ENCODE measurements at regions not wholly inside any gene's neighbourhood (a gene's known extent, or its start where the extent isn't known, plus 50 kb on each side); places are given as distances from the start of the nearest gene placed in this dataset.

DNA sequence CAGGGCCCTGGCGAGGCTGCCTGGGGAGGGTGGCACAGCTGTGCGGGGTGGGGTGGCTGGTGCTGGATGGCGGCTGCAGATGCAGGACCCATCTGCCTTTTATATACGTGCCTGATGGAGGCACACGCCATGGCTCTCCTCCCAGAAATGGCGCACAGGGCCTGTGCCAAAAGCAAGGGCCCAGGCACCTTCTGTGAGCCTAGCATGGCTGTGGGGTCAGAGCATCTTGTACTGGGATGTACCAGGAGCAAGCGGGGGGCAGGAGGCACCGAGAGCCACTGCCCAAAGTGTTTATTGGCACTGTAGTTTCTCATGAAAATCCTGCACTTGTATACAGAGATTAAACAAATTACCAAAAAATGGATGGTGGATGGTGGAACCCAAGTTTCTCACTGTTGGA lies 724.1 kb downstream of the GALR1 start:
- no peak for ATAC-seq
- no peak for TF ChIP-seq ZC3H10 (CRISPR knock-in tag; IDR thresholded peaks at IDR 0.05)
- TF ChIP-seq ZNF70 (CRISPR knock-in tag; IDR thresholded peaks at IDR 0.05): no peak
- no peak for TF ChIP-seq OSR1 (CRISPR knock-in tag; IDR thresholded peaks at IDR 0.05)
- no peak for TF ChIP-seq SNAI2 (CRISPR knock-in tag; IDR thresholded peaks at IDR 0.05)
- TF ChIP-seq TOX (CRISPR knock-in tag; IDR thresholded peaks at IDR 0.05; ENCODE audit: borderline replicate concordance): no peak
- TF ChIP-seq GLIS3 (CRISPR knock-in tag; IDR thresholded peaks at IDR 0.05): no peak
- no peak for TF ChIP-seq PPARA (CRISPR knock-in tag; IDR thresholded peaks at IDR 0.05; ENCODE audit: borderline replicate concordance)
- TF ChIP-seq POU6F1 (CRISPR knock-in tag; IDR thresholded peaks at IDR 0.05; ENCODE audit: borderline replicate concordance, low read depth): no peak
- TF ChIP-seq CSDC2 (CRISPR knock-in tag; IDR thresholded peaks at IDR 0.05): no peak
- TF ChIP-seq ZNF565 (CRISPR knock-in tag; conservative IDR thresholded peaks at IDR 0.05; ENCODE audit: low read depth): no peak
- TF ChIP-seq ESRRG (CRISPR knock-in tag; IDR thresholded peaks at IDR 0.05): no peak
- no peak for TF ChIP-seq ZFP3 (CRISPR knock-in tag; IDR thresholded peaks at IDR 0.05)
- no peak for TF ChIP-seq ISL1 (CRISPR knock-in tag; IDR thresholded peaks at IDR 0.05)
- no peak for TF ChIP-seq RARB (CRISPR knock-in tag; IDR thresholded peaks at IDR 0.05)
- TF ChIP-seq, protein P1, sequence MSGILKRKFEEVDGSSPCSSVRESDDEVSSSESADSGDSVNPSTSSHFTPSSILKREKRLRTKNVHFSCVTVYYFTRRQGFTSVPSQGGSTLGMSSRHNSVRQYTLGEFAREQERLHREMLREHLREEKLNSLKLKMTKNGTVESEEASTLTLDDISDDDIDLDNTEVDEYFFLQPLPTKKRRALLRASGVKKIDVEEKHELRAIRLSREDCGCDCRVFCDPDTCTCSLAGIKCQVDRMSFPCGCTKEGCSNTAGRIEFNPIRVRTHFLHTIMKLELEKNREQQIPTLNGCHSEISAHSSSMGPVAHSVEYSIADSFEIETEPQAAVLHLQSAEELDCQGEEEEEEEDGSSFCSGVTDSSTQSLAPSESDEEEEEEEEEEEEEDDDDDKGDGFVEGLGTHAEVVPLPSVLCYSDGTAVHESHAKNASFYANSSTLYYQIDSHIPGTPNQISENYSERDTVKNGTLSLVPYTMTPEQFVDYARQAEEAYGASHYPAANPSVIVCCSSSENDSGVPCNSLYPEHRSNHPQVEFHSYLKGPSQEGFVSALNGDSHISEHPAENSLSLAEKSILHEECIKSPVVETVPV (CRISPR knock-in tag; IDR thresholded peaks at IDR 0.05): no peak
- TF ChIP-seq, protein P2, sequence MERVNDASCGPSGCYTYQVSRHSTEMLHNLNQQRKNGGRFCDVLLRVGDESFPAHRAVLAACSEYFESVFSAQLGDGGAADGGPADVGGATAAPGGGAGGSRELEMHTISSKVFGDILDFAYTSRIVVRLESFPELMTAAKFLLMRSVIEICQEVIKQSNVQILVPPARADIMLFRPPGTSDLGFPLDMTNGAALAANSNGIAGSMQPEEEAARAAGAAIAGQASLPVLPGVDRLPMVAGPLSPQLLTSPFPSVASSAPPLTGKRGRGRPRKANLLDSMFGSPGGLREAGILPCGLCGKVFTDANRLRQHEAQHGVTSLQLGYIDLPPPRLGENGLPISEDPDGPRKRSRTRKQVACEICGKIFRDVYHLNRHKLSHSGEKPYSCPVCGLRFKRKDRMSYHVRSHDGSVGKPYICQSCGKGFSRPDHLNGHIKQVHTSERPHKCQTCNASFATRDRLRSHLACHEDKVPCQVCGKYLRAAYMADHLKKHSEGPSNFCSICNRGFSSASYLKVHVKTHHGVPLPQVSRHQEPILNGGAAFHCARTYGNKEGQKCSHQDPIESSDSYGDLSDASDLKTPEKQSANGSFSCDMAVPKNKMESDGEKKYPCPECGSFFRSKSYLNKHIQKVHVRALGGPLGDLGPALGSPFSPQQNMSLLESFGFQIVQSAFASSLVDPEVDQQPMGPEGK (CRISPR knock-in tag; IDR thresholded peaks at IDR 0.05; ENCODE audit: borderline replicate concordance): no peak
- TF ChIP-seq ARNTL (CRISPR knock-in tag; IDR thresholded peaks at IDR 0.05; ENCODE audit: borderline replicate concordance, low read depth): no peak
- no peak for TF ChIP-seq CREB5 (CRISPR knock-in tag; IDR thresholded peaks at IDR 0.05; ENCODE audit: low read depth)
- TF ChIP-seq TCF4 (CRISPR knock-in tag; IDR thresholded peaks at IDR 0.05; ENCODE audit: borderline replicate concordance): no peak

DNA sequence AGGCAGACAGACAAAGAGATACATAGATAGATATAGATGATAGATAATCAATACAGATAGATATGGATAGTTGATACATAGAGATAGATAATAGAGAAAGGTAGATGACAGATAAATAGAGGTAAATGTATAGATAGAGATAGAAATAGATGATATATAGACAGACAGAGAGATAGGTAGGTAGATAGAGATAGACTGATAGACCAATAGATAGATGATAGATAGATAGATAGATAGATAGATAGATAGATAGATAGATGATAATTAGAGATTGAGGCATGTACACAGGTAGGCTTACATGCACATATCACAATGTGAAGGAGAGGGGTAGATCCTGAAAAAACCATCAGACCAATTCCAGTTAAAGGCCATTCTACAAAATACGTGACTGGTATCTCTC lies 724.7 kb downstream of the GALR1 start:
- no peak for ATAC-seq
- no peak for TF ChIP-seq ARNTL (CRISPR knock-in tag; IDR thresholded peaks at IDR 0.05; ENCODE audit: borderline replicate concordance, low read depth)

DNA sequence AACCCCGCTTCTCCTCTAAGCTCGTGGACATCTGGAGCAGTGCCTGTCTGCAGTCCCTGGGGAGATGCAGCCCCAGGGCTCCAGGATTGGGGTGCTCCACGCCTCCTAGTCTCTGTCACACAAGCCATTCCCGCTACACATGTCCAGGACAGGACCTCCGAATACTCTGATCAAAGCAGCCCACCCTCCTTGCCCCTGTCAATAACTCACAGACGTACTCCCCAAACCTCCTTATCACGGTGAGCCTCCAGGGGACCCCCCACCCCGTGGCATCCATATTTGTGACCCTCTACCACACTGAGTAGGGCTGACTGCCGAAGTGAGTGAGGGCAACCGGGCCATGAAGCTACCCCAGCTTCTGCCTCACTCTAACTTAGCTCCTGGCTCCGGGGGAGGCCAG lies 727.7 kb downstream of the GALR1 start:
- ATAC-seq: no peak
- no peak for TF ChIP-seq ZNF8 (CRISPR knock-in tag; IDR thresholded peaks at IDR 0.05)
- TF ChIP-seq GLIS3 (CRISPR knock-in tag; IDR thresholded peaks at IDR 0.05): no peak
- no peak for TF ChIP-seq POU6F1 (CRISPR knock-in tag; IDR thresholded peaks at IDR 0.05; ENCODE audit: borderline replicate concordance, low read depth)
- no peak for TF ChIP-seq ZNF70 (CRISPR knock-in tag; IDR thresholded peaks at IDR 0.05)
- TF ChIP-seq SNAI2 (CRISPR knock-in tag; IDR thresholded peaks at IDR 0.05): no peak
- TF ChIP-seq RARB (CRISPR knock-in tag; IDR thresholded peaks at IDR 0.05): no peak
- no peak for TF ChIP-seq CREB5 (CRISPR knock-in tag; IDR thresholded peaks at IDR 0.05; ENCODE audit: low read depth)
- no peak for TF ChIP-seq OSR1 (CRISPR knock-in tag; IDR thresholded peaks at IDR 0.05)
- TF ChIP-seq ARNTL (CRISPR knock-in tag; IDR thresholded peaks at IDR 0.05; ENCODE audit: borderline replicate concordance, low read depth): no peak
- TF ChIP-seq, protein P2 (CRISPR knock-in tag; IDR thresholded peaks at IDR 0.05; ENCODE audit: borderline replicate concordance): no peak
- TF ChIP-seq ISL1 (CRISPR knock-in tag; IDR thresholded peaks at IDR 0.05): no peak
- no peak for TF ChIP-seq TOX (CRISPR knock-in tag; IDR thresholded peaks at IDR 0.05; ENCODE audit: borderline replicate concordance)
- no peak for TF ChIP-seq BACH2 (CRISPR knock-in tag; IDR thresholded peaks at IDR 0.05; ENCODE audit: borderline replicate concordance)
- TF ChIP-seq, protein P1 (CRISPR knock-in tag; IDR thresholded peaks at IDR 0.05): no peak
